Thyroid gland (tissue), 4 donors: ENCODE measurements at regions not wholly inside any gene's neighbourhood (a gene's known extent, or its start where the extent isn't known, plus 50 kb on each side); places are given as distances from the start of the nearest gene placed in this dataset.

Source experiments
- DNase-seq, 2 donors: peaks; one replicate each; pipeline ENCODE4 v3.0.0-alpha.2; 2019
- H3K27ac ChIP-seq, 3 donors: fragments of 200-600 bp; sonication (generic); 1 replicate in 2 of 3; 2 replicates in 1 of 3; pipeline ENCODE4 v1.5.1; 2016 to 2019; ENCODE audit warnings: mild to moderate bottlenecking in 1 of 3, moderate library complexity in 1 of 3
- H3K27me3 ChIP-seq: fragments of 200-600 bp; sonication (generic); one replicate; pipeline ENCODE4 v1.5.1; 2019
- H3K36me3 ChIP-seq, 2 donors: fragments of 200-600 bp; sonication (generic); one replicate each; pipeline ENCODE4 v1.5.1; 2016 to 2019
- H3K4me1 ChIP-seq, 2 donors: fragments of 200-600 bp; sonication (generic); one replicate each; pipeline ENCODE4 v1.5.1; 2017 to 2019
- H3K4me3 ChIP-seq, 3 donors: fragments of 200-600 bp; sonication (generic); replicated peaks in 1 of 3; 1 replicate in 2 of 3; 2 replicates in 1 of 3; pipeline ENCODE4 v1.5.1; 2016; ENCODE audit warnings: mild to moderate bottlenecking in 1 of 3
- H3K9me3 ChIP-seq: fragments of 200-600 bp; sonication (generic); one replicate; pipeline ENCODE4 v1.5.1; 2017
- CTCF ChIP-seq, 6 experiments: fragments of 200-600 bp in 3 of 6; fragments of 450-650 bp in 3 of 6; sonication (generic) in 3 of 6; IDR thresholded peaks; one replicate each; pipeline ENCODE4 v1.5.1; 2016 to 2019; ENCODE audit warnings: antibody characterized with exemption in 6 of 6, mild to moderate bottlenecking in 2 of 6, inconsistent platforms in 1 of 6, moderate library complexity in 1 of 6
- POLR2A ChIP-seq, 2 donors: fragments of 450-650 bp; IDR thresholded peaks; one replicate each; pipeline ENCODE4 v1.6.1; 2017; ENCODE audit warnings: antibody characterized with exemption in 2 of 2, mild to moderate bottlenecking in 2 of 2, moderate library complexity in 1 of 2
- WGBS, 2 donors: methylation state at CpG; one replicate each; pipeline ENCODE4 v1.1.5; 2017; 5-methylcytosine and 5-hydroxymethylcytosine counted together
- intact Hi-C: fragments of 100-400 bp; cut with DNase I; formaldehyde crosslinking; loops from one replicate; pipeline ENCODE4 v1.15.1; 2023

- H3K4me3 ChIP-seq: no peak overlapping the region
- H3K9me3 ChIP-seq: no peaks in the 10 kb centered on the region
- H3K27me3 ChIP-seq: no peaks in the 10 kb centered on the region
- DNase-seq: no peak
- H3K4me1 ChIP-seq: peaks cover 0 to 15% of the 10 kb centered on the region in 2 donors
- H3K36me3 ChIP-seq: no peaks in the 10 kb centered on the region
- TF ChIP-seq CTCF (IDR thresholded peaks at IDR 0.05) (no peak), POLR2A (IDR thresholded peaks at IDR 0.05) (no peak)
- no peak overlapping the region for H3K27ac ChIP-seq
- intact Hi-C loops: no loop called here
- WGBS, 2 donors: 76 to 78% methylated on average over 2 of the region's 2 CpGs
Observed at GRCh38 chr6:33897189-33897780, 93.5 kb upstream of the MLN start.

- no peaks in the 10 kb centered on the region for H3K36me3 ChIP-seq
- no peak overlapping the region for H3K27ac ChIP-seq
- TF ChIP-seq CTCF (IDR thresholded peaks at IDR 0.05) (no peak), POLR2A (IDR thresholded peaks at IDR 0.05) (no peak)
- H3K9me3 ChIP-seq: no peaks in the 10 kb centered on the region
- H3K4me1 ChIP-seq: peaks cover 0 to 15% of the 10 kb centered on the region in 2 donors
- H3K4me3 ChIP-seq: no peak overlapping the region
- 79 to 80% methylated on average over 10 to 16 of the region's 16 CpGs for WGBS, 2 donors
- H3K27me3 ChIP-seq: no peaks in the 10 kb centered on the region
- no peak for DNase-seq
- intact Hi-C loops: no loop called here
Observed at GRCh38 chr6:33896391-33897188, 92.8 kb upstream of the MLN start.

GRCh38 chr6:33895988-33896387 lies 92.2 kb upstream of the MLN start:
- Histone ChIP-seq H3K36me3 (no peaks in the 10 kb centered on the region), H3K27ac (no peak overlapping the region), H3K27me3 (no peaks in the 10 kb centered on the region), H3K9me3 (no peaks in the 10 kb centered on the region), H3K4me3 (no peak overlapping the region), H3K4me1 (peaks cover 0 to 15% of the 10 kb centered on the region in 2 donors)
- WGBS, 2 donors: 89 to 92% methylated on average over 2 of the region's 2 CpGs
- intact Hi-C loops: no loop called here
- no peak for DNase-seq
- TF ChIP-seq POLR2A (IDR thresholded peaks at IDR 0.05) (no peak), CTCF (IDR thresholded peaks at IDR 0.05) (no peak)

DNA sequence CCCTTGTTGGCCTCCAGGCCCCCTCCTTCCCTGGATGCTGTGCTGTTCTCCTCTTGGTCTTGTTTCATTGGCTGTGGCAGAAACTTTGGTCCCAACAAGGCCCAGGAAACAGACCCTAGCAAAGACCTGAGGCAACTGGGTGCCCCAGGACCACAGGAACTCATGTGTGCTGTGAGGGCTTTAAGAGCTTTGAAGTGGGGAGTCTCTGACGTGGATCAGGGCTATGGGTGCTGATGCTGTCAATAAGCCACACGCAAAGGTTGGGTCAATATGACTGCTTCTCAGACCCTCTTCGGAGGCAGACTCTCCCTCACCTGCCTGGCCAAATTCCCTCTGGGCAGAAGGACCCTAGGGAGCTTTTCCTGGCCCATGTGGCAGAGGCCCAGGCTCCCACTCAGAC lies 91.5 kb upstream of the MLN start:
- Histone ChIP-seq H3K4me1 (peaks cover 0 to 15% of the 10 kb centered on the region in 2 donors), H3K36me3 (no peaks in the 10 kb centered on the region), H3K4me3 (no peak overlapping the region), H3K27me3 (no peaks in the 10 kb centered on the region), H3K27ac (no peak overlapping the region), H3K9me3 (no peaks in the 10 kb centered on the region)
- TF ChIP-seq CTCF (IDR thresholded peaks at IDR 0.05) (no peak), POLR2A (IDR thresholded peaks at IDR 0.05) (no peak)
- WGBS, 2 donors: 84 to 100% methylated on average over 1 to 3 of the region's 3 CpGs
- intact Hi-C loops: no loop called here
- DNase-seq: no peak

- H3K4me1 ChIP-seq: peaks cover 0 to 15% of the 10 kb centered on the region in 2 donors
- DNase-seq: peak; percentile 52 to 56
- H3K36me3 ChIP-seq: no peaks in the 10 kb centered on the region
- no peaks in the 10 kb centered on the region for H3K9me3 ChIP-seq
- TF ChIP-seq CTCF (IDR thresholded peaks at IDR 0.05) (no peak), POLR2A (IDR thresholded peaks at IDR 0.05) (no peak)
- H3K27me3 ChIP-seq: no peaks in the 10 kb centered on the region
- 59 to 73% methylated on average over 2 of the region's 2 CpGs for WGBS, 2 donors
- intact Hi-C loops: no loop called here
- H3K27ac ChIP-seq: no peak overlapping the region
- no peak overlapping the region for H3K4me3 ChIP-seq
Observed at GRCh38 chr6:33894438-33894837, 90.6 kb upstream of the MLN start.
